GM19025 (cell line): ENCODE measurements at regions not wholly inside any gene's neighbourhood (a gene's known extent, or its start where the extent isn't known, plus 50 kb on each side); places are given as distances from the start of the nearest gene placed in this dataset.

Experiments used
- ATAC-seq: cut with Tn5 transposase; IDR thresholded peaks from one replicate; pipeline ENCODE4 v1.9.1; 2021; ENCODE audit warnings: mild to moderate bottlenecking, low read depth, moderate library complexity; ENCODE audit not compliant: unreplicated experiment

GRCh38 chr4:178856139-178856800 is 1414.0 kb upstream of the AGA start:
- ATAC-seq: no peak

GRCh38 chr4:178871476-178871875 is 1429.2 kb upstream of the AGA start:
- no peak for ATAC-seq

- no peak for ATAC-seq
Measured at GRCh38 chr4:178881937-178882336, 1439.7 kb upstream of the AGA start.

DNA sequence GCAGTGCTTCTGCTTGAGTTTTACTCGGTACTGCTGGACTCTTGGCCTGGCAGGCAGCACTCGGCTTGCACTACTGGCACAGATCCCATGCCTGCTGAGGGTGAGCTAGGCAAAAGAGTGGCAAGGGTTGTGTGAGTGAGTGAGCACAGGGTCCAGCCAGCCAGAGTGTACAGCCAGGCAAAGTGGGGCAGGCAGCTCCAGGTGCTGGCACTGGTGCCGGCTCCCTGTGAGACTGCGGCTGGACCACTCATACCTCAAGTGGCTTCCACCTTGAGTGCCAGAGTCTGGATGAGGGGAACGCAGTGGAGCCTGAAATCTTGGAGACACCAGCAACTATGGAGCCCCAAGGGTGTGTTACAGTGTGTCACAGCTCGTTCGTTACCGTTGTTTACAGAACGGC is 1451.9 kb upstream of the AGA start:
- no peak for ATAC-seq

- no peak for ATAC-seq
Measured at GRCh38 chr4:178899084-178899483, 1456.8 kb upstream of the AGA start.

DNA sequence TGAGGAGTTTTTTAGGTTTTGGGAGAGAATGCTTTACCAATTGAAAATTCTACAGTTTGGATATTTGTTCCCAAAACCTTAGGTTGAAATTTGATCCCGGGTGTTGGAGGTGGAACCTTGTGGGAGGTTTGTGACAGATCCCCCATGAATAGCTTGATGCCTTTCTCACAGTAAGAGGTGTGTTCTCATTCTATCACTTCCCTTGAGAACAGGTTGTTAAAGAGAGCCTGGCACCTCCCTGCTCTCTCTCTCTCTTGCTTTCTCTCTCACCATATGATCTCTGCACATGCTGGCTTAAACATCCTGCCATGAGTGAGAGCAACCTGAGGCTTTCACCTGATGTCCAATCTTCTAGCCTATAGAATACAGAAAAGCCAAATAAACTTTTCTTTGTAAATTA is 1475.5 kb upstream of the AGA start:
- ATAC-seq: no peak

GRCh38 chr4:178937130-178937529 is 1494.9 kb upstream of the AGA start:
- no peak for ATAC-seq

- no peak for ATAC-seq
Measured at GRCh38 chr4:178941975-178942374, 1499.7 kb upstream of the AGA start.

- ATAC-seq: no peak
Measured at GRCh38 chr4:178953447-178954120, 1511.3 kb upstream of the AGA start.

DNA sequence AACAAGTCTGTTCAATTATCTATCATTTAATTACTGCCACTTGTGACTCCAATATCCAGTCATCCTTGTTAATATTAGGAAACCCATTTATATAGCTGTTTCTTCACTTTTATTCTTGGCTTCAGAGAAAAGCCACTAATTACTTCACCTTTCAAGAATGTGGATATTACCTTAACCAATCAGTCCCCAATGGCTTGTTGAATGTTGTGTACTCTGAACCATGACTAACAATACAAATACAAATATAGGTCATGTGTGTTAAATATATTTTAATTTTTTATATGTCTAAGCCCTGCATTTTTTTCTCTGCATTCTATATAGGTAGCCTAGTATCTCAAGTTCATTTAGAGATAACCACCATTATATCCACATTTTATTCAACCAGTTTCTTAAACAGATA is 1513.4 kb upstream of the AGA start:
- ATAC-seq: no peak

DNA sequence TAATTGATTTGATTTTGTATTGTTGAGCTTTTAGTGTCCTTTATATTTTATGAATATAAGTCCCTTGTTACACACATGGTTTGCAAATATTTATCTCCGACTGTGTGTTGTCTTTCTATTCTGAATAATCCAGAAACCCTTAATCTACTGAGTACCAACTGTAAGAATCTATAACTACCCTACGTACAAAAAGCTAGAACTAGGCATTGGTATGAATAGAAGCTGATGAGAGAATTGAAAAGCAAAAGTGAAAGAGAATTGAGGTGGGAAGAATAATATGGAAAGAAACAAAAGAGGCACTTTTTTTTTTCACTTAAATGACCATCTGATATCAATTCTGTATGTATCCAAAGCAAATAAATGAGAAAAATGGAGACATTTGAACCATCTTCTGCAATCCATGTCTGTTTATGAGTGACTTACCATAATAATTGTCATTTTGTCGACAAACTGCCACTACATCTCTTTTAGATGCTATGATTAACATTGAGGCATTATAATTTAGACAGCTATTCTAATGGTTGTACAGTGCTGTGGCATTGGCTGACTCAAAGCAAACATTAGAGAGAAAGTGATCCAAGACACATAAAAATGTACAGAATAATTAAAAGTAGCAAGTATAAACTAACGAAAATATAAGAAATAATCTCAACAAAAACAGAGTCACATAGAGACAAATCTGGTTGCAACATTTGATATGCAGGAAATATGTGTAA is 1516.6 kb upstream of the AGA start:
- no peak for ATAC-seq

- no peak for ATAC-seq
Measured at GRCh38 chr4:178963446-178964045, 1521.3 kb upstream of the AGA start.

- ATAC-seq: no peak
Measured at GRCh38 chr4:178966644-178967043, 1524.4 kb upstream of the AGA start.

DNA sequence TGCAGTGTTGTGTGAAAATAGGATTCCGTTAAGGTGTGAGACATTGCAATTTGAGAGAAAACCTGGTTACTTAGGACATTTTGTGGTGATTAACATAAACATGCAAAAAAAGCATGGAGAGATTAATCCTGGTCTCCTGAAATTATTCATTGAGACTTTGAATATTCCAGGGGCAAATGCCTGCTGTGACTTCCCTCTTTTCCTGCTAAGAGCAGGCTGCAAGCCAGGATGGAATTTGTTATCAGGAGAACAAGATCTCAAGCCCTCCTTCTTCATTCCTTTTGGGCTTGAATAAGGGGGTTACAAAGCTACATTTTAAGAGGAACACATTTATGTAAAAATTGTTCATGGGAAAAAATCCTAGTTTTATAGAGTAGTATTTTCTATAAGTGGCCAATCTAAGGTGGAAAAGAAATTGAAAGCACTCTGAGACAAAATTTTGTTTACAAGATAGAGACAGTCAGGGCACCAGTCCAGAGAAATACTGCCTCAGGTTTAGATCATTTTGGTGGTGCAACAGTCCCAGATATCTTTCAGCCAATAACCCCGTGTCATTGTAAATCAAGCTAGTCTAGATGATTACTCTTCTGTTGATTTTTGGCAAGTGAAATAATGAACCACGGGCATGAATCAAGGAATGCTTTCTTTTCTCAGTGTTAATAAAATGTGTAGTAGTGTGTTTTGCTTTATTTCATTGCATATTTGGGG is 1528.3 kb upstream of the AGA start:
- ATAC-seq: no peak

DNA sequence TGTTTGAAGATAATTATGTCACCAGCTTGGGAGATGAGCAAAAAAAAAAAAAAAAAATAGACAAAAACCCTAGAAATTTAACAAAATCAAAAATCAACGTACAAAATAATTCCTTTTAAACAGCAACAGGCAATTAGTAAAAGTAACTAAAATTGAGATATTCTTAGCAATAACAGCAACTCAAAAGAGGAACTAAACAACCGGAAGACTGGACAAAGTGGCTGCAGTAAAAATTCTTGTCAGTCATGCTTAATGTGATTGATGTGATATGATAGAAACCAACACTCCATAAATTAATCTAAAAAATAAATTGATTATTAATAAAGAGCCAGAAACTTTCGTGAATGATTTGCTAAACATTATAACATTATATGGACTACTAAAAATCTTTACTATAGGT is 1534.6 kb upstream of the AGA start:
- ATAC-seq: no peak

- ATAC-seq: no peak
Measured at GRCh38 chr4:178993306-178993705, 1551.1 kb upstream of the AGA start.

GRCh38 chr4:179001918-179002317 is 1559.7 kb upstream of the AGA start:
- ATAC-seq: no peak

- ATAC-seq: no peak
Measured at GRCh38 chr4:179007755-179008154, 1565.5 kb upstream of the AGA start.

DNA sequence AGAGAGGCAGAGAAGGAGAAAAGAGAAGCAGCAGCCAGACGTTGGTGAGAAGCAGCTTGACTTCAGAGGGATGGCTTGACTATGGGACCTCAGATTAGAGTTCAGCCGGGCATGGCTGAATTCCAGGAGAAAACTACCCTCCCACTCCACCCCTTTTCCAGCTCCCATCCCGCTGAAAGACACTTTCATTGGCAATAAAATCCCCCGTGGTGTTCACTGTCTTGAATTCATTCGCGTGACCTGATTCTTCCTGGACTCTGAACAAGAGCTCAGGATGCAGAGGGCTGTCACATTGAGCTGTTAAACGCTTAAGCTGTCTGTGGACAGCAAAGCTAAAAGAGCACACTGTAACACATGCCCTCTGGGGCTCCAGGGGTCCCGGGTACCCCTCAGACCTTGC is 1575.3 kb upstream of the AGA start:
- ATAC-seq: no peak

GRCh38 chr4:179027569-179027968 is 1585.3 kb upstream of the AGA start:
- no peak for ATAC-seq

DNA sequence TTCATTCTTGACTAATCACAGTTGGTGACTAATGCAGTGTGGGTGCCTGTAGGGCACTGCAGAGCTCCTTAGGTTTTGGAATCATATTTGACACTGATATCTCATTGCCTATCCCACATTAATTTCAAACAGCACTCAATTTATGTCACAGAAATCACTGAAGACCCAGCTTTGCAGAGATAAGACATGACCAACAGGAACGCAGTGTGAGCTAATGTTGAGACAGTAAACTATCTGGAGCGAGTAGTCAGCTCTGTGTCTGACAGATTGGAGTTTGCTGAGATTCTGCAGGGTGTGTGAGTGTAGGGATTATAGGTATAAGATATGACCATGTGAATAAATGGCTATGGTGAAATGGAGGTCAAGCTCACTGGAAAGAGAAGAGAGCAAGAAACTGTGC is 1586.1 kb upstream of the AGA start:
- ATAC-seq: no peak
